D721Med (cell line): ENCODE measurements at regions not wholly inside any gene's neighbourhood (a gene's known extent, or its start where the extent isn't known, plus 50 kb on each side); places are given as distances from the start of the nearest gene placed in this dataset.

ENCODE experiments used
- DNase-seq: peaks from one replicate; pipeline ENCODE4 v3.0.0; 2011; ENCODE audit warnings: low spot score; ENCODE audit not compliant: insufficient read length
- FAIRE-seq: peaks from 2 replicates; lab custom pipeline; 2011; peaks lifted over from hg19 to GRCh38; lab: Jason Lieb, UNC
- CTCF ChIP-seq: IDR thresholded peaks from 2 replicates; pipeline ENCODE4 v1.5.1; 2012; ENCODE audit warnings: mild to moderate bottlenecking, control low read depth; ENCODE audit not compliant: insufficient read depth; ENCODE audit errors: missing control alignments

GRCh38 chr3:30496066-30496966 lies 110.1 kb upstream of the TGFBR2 start:
- FAIRE-seq (no peak), DNase-seq (no peak)
- TF ChIP-seq CTCF: no peak

GRCh38 chr3:30498587-30498967 lies 107.8 kb upstream of the TGFBR2 start:
- no peak for TF ChIP-seq CTCF
- no peak for FAIRE-seq
- no peak for DNase-seq

- no peak for DNase-seq
- no peak for TF ChIP-seq CTCF
- FAIRE-seq: no peak
These were observed 105.6 kb upstream of the TGFBR2 start for GRCh38 chr3:30500666-30501399.

- no peak for TF ChIP-seq CTCF
- FAIRE-seq: no peak
- no peak for DNase-seq
These were observed 104.9 kb upstream of the TGFBR2 start for GRCh38 chr3:30501526-30501925.

- TF ChIP-seq CTCF: no peak
- no peak for FAIRE-seq
- no peak for DNase-seq
These were observed 104.2 kb upstream of the TGFBR2 start for GRCh38 chr3:30502051-30502741.

- no peak for DNase-seq
- TF ChIP-seq CTCF: no peak
- no peak for FAIRE-seq
These were observed 103.7 kb upstream of the TGFBR2 start for GRCh38 chr3:30502742-30503073.

- TF ChIP-seq CTCF: no peak
- DNase-seq (no peak), FAIRE-seq (no peak)
These were observed 103.0 kb upstream of the TGFBR2 start for GRCh38 chr3:30503446-30503845.
